ENCODE measurements at regions not wholly inside any gene's neighbourhood (a gene's known extent, or its start where the extent isn't known, plus 50 kb on each side); places are given as distances from the start of the nearest gene placed in this dataset.

DNA sequence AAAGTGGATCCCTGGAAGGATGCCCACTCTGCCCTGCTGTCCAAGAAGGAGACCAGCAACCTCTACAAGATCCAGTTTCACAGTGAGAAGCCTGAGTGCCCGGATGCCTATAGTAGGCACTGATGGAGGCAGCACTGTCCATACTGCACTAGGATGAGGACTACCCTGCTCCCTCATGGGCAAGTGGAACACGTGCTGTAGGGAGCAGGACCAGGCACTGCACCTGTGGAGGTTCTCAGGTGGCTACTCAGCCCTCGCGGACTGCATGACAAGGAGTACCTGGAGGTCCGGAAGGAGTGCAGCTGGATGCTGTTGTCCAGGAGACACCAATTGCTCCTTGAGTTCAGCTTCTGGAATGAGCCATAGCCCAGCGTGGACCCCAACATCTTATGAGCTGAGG, 146.1 kb upstream of the NLRP1 start:
- no peak overlapping the region for H3K27ac ChIP-seq (ENCODE audit: low read length)
- H3K9ac ChIP-seq (ENCODE audit: low read length): no peak overlapping the region
- H2AFZ ChIP-seq (ENCODE audit: low read depth, low read length): no peak overlapping the region
- no peaks in the 10 kb centered on the region for H3K27me3 ChIP-seq (ENCODE audit: low read depth, low read length)
- TF ChIP-seq EZH2phosphoT487 (IDR thresholded peaks at IDR 0.05; ENCODE audit: low read depth) (no peak), CTCF (IDR thresholded peaks at IDR 0.05; ENCODE audit: low read depth, low read length) (no peak)
- H3K4me1 ChIP-seq (ENCODE audit: low read length): no peaks in the 10 kb centered on the region
- no peaks in the 10 kb centered on the region for H3K36me3 ChIP-seq (replicated peaks; ENCODE audit: low read depth, low read length)
- H4K20me1 ChIP-seq (ENCODE audit: insufficient read depth, low read length): no peaks in the 10 kb centered on the region
- H3K9me3 ChIP-seq (ENCODE audit: insufficient read depth, low read length): no peaks in the 10 kb centered on the region
- no peak overlapping the region for H3K4me2 ChIP-seq (ENCODE audit: low read length)
- H3K79me2 ChIP-seq (ENCODE audit: low read length): no peaks in the 10 kb centered on the region
- H3K4me3 ChIP-seq (ENCODE audit: low read length): no peak overlapping the region

GRCh38 chr17:5740937-5741336, 156.6 kb upstream of the NLRP1 start:
- no peak overlapping the region for H3K4me3 ChIP-seq (ENCODE audit: low read length)
- no peak overlapping the region for H3K9ac ChIP-seq (ENCODE audit: low read length)
- no peaks in the 10 kb centered on the region for H4K20me1 ChIP-seq (ENCODE audit: insufficient read depth, low read length)
- H3K79me2 ChIP-seq (ENCODE audit: low read length): no peaks in the 10 kb centered on the region
- H3K36me3 ChIP-seq (replicated peaks; ENCODE audit: low read depth, low read length): no peaks in the 10 kb centered on the region
- H2AFZ ChIP-seq (ENCODE audit: low read depth, low read length): no peak overlapping the region
- no peaks in the 10 kb centered on the region for H3K4me1 ChIP-seq (ENCODE audit: low read length)
- no peak overlapping the region for H3K4me2 ChIP-seq (ENCODE audit: low read length)
- H3K27me3 ChIP-seq (ENCODE audit: low read depth, low read length): 0 out of 2 replicates have a peak, but pooled peaks cover 3% of the 10 kb centered on the region
- H3K27ac ChIP-seq (ENCODE audit: low read length): no peak overlapping the region
- TF ChIP-seq EZH2phosphoT487 (IDR thresholded peaks at IDR 0.05; ENCODE audit: low read depth) (no peak), CTCF (IDR thresholded peaks at IDR 0.05; ENCODE audit: low read depth, low read length) (no peak)
- H3K9me3 ChIP-seq (ENCODE audit: insufficient read depth, low read length): no peaks in the 10 kb centered on the region

DNA sequence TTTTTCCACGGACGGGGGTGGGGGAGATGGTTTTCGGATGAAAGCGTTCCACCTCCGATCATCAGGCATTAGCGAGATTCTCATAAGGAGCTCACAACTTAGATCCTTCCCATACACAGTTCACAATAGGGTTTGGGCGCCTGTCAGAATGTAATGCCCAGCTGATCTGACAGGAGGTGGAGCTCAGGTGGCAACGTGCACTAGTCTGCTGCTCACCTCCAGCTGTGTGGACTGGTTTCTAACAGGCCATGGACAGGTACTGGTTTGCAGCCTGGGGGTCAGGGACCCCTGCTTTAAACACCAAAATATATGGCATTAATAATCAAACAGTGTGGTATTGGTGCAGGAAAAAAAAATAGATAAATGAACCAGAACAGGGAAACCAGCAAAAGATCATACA, 157.5 kb upstream of the NLRP1 start:
- Histone ChIP-seq H3K4me3 (ENCODE audit: low read length) (no peak overlapping the region), H3K4me2 (ENCODE audit: low read length) (no peak overlapping the region), H2AFZ (ENCODE audit: low read depth, low read length) (no peak overlapping the region), H3K9ac (ENCODE audit: low read length) (no peak overlapping the region), H3K9me3 (ENCODE audit: insufficient read depth, low read length) (no peaks in the 10 kb centered on the region), H3K4me1 (ENCODE audit: low read length) (no peaks in the 10 kb centered on the region), H3K27ac (ENCODE audit: low read length) (no peak overlapping the region), H3K36me3 (replicated peaks; ENCODE audit: low read depth, low read length) (no peaks in the 10 kb centered on the region), H3K79me2 (ENCODE audit: low read length) (no peaks in the 10 kb centered on the region), H4K20me1 (ENCODE audit: insufficient read depth, low read length) (no peaks in the 10 kb centered on the region), H3K27me3 (ENCODE audit: low read depth, low read length) (0 out of 2 replicates have a peak, but pooled peaks cover 3% of the 10 kb centered on the region)
- TF ChIP-seq CTCF (IDR thresholded peaks at IDR 0.05; ENCODE audit: low read depth, low read length): no peak
- TF ChIP-seq EZH2phosphoT487 (IDR thresholded peaks at IDR 0.05; ENCODE audit: low read depth): no peak

DNA sequence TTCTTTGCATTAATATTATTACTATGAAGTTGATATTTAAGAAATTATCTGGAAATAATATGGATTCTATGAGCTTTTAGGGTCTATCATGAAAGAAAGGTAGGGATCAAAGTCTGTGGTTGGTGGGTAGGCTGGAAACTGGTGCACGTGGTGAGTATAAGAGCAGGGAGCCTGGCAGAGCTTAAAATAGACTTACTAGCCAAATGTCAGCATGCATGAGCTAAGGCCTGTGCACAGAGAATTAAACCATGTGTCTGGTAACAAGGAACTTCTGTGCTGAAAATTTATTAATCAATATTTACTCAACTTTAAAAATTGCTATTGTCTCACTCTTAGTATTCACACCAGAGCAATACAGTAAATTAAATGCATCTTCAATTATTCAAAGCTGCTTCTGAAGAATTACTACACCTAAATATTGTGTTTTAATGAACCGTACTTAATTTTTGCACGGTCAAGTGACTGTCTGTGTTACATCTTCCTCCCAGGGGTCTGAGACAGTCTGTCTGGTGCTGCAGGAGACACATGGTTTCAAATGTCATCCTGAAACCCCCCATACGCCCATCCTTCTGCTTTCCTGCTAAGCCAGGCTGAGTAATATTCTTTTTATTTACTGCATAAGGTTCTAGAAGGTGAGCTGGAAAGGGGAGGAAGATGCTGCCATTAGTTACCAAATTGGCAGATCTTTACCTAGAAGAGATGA, 161.0 kb upstream of the NLRP1 start:
- H3K9ac ChIP-seq (ENCODE audit: low read length): no peak overlapping the region
- no peak overlapping the region for H2AFZ ChIP-seq (ENCODE audit: low read depth, low read length)
- no peaks in the 10 kb centered on the region for H3K4me1 ChIP-seq (ENCODE audit: low read length)
- H3K27ac ChIP-seq (ENCODE audit: low read length): no peak overlapping the region
- 0 out of 2 replicates have a peak, but pooled peaks cover 3% of the 10 kb centered on the region for H3K27me3 ChIP-seq (ENCODE audit: low read depth, low read length)
- H3K36me3 ChIP-seq (replicated peaks; ENCODE audit: low read depth, low read length): no peaks in the 10 kb centered on the region
- TF ChIP-seq EZH2phosphoT487 (IDR thresholded peaks at IDR 0.05; ENCODE audit: low read depth) (no peak), CTCF (IDR thresholded peaks at IDR 0.05; ENCODE audit: low read depth, low read length) (no peak)
- H4K20me1 ChIP-seq (ENCODE audit: insufficient read depth, low read length): no peaks in the 10 kb centered on the region
- H3K79me2 ChIP-seq (ENCODE audit: low read length): no peaks in the 10 kb centered on the region
- H3K9me3 ChIP-seq (ENCODE audit: insufficient read depth, low read length): no peaks in the 10 kb centered on the region
- H3K4me2 ChIP-seq (ENCODE audit: low read length): no peak overlapping the region
- H3K4me3 ChIP-seq (ENCODE audit: low read length): no peak overlapping the region
